Hematopoietic multipotent progenitor cell treated with erythropoietin and hydrocortisone succinate and interleukin-3 and kit ligand, for 15 days (in vitro differentiated cells): ENCODE measurements at regions not wholly inside any gene's neighbourhood (a gene's known extent, or its start where the extent isn't known, plus 50 kb on each side); places are given as distances from the start of the nearest gene placed in this dataset.

Experiments used
- DNase-seq: peaks from one replicate; pipeline ENCODE4 v3.0.0-alpha.2; 2015; ENCODE audit warnings: low spot score

- no peak for DNase-seq
These were observed 119.5 kb downstream of the MTX3 start for GRCh38 chr5:79871364-79872120.

GRCh38 chr5:79868163-79868670, 122.8 kb downstream of the MTX3 start:
- no peak for DNase-seq

- DNase-seq: no peak
These were observed 125.5 kb downstream of the MTX3 start for GRCh38 chr5:79865579-79865978.

- DNase-seq: no peak
These were observed 126.7 kb downstream of the MTX3 start for GRCh38 chr5:79864364-79864763.

DNA sequence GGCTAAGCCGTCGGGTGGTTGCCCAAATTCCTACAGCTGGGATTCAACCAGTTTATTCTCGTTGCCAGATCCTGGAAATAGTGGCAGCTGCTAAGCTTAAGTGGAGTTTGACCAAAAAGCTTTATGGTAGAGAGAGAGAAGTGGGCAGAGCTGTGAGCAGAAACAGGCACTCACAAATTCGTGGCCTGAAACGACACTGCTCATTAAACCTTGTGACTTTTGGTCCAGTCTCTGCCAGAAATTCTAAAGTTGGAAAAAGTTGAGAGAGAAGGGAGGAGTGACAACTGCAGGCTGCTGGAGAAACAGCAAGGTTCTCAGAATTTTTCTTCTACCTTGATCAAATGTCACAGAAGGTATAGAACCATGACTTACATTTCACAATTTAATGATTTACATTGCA, 131.5 kb downstream of the MTX3 start:
- DNase-seq: no peak

- DNase-seq: no peak
These were observed 132.7 kb downstream of the MTX3 start for GRCh38 chr5:79858410-79858723.

- DNase-seq: peak; percentile 74
These were observed 133.2 kb downstream of the MTX3 start for GRCh38 chr5:79857714-79858409.

DNA sequence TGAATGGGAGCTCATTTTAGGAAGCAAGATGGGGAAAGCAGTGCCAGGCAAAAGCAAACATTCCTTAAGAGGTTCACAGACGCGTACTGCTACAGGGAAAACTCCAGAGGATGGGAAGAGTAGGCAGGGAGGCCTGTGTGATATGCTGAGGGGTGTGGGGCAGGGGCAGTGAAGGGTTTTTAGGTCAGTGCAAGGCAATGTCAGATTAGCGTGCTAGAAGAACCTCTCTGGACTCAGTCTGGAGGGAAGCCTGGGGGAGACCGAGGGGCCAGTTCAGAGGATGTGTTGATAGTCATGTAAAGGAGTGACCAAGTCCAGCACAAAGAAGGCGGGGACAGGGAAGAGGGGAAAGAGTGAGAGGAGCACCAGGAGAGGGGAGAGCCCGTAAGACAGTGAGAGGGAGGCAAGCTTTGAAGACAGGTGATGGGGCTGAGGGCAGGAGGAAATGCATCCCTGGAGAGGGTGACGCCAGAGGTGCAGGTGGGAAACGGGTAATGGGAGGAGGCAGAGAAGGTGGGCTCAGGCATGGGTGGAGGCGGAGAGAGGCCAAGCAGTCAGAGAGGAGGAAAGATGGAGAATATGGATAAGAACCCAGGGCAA, 134.5 kb downstream of the MTX3 start:
- no peak for DNase-seq

DNA sequence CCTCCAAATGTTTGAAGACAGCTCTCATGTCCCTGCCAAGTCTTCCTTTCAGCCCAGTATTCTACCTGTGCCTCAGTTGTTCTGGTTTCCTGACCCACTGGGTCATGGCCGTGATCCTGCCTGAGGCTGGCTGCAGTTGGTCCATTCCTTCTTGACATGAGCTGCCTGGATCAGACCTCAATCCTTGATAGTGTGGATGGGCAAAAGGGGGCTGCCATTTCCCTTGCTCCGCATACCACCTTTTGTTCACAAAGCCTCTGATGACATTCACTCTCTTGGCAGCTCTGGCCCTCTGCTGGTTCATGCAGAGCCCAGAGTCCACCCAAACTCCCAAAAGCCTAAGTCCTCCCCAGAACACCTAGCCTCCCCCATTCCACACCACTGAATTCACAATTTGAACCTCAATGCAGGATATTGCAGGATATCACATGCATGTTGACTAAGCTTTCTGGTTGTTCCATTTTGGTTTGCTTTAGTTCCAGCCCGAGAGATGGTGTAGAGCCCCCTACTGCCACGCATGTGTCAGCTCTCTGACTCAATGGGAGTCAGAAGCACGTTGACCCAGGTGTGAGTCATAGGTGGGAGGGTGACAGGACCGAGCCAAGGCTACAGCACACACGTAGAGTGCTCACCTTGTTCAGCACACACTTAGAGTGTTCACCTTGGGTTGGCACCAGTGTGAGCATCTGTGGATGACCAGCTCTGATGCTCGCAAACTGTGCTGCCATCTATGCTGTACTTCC, 137.2 kb downstream of the MTX3 start:
- DNase-seq: no peak

- DNase-seq: no peak
These were observed 138.0 kb downstream of the MTX3 start for GRCh38 chr5:79853028-79853427.

GRCh38 chr5:79851391-79851863, 139.6 kb downstream of the MTX3 start:
- DNase-seq: no peak

DNA sequence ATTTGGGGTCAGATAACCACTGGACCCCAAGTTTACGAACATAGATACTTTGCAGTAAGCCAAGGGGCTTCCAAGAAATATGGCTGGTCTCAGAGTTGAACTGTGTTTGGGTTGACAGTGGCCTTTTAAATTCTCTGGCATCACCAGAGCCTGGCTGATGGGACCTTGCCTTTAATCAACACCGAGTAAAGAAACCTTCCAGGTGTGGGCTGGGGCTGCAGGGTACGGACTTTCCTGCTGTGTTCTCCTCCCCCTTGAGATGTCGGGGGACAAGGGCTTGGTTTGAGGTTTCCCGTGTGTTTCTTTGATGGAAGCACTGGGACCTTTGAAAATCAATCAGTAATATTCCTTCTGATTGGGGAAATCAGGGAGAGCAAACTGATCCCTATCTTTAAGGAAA, 140.1 kb downstream of the MTX3 start:
- no peak for DNase-seq

DNA sequence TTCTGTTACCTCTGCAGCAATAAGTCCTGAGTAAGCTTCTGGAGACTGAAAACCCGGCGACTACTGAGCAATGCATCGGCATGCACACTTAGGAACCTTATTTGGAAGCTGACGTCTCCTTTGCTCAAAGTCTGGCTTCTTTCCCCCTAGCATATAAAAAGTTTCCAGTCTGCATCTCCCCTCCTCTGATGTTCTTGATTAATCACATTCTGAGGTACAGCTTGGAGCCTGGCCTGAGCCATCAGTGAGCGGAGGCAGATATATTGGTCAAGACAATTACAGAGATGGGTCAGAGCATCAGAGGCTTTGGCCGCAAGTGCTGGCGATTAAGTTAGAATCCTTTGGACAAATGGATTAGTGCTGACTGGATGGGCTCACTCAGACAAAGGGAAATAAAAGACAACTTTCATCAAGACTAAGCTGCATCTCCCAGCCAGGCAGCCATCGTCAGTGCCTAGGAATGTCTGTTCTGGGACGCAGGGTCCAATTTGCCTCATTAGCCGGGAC, 140.7 kb downstream of the MTX3 start:
- no peak for DNase-seq

DNA sequence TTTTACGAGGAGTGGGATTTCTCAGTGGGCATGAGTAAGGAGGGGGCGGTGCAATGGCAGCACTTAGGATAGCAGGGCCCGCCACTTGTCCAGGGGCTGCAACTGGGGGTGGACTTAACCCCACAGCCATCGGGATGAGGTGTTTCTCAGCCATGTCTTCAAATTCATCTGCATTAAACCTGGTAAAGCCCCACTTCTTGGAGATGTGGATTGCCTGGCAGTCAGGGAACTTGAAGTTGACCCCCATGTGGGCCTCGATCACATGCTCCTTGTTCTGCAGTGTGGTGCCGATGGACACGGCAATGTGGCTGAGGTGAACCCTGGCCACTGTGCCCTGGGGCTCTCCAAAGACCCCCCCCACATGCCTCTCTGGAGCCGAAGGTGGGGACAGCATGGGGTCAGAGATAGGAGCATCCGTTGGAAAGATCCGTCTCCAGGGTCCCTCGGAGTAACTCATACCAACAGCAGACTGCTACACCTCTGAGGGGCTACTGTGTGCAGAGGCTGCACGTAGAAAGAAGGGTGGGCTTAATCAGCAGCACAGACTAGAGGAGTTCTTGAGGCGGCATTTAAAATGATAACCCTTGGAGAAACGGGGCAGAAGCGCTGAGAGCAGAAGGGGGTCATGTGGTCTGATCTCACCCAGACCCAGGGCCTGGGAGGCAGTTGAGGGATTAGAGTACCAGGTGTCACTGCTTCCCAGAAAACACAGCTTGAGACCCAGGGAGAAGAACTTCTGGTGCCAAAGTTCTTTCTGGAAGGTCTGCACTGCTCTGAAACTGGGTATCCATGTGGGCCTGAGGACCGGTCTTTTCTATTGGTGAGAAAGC, 141.4 kb downstream of the MTX3 start:
- DNase-seq: no peak
